ENCODE measurements at regions not wholly inside any gene's neighbourhood (a gene's known extent, or its start where the extent isn't known, plus 50 kb on each side); places are given as distances from the start of the nearest gene placed in this dataset.

DNA sequence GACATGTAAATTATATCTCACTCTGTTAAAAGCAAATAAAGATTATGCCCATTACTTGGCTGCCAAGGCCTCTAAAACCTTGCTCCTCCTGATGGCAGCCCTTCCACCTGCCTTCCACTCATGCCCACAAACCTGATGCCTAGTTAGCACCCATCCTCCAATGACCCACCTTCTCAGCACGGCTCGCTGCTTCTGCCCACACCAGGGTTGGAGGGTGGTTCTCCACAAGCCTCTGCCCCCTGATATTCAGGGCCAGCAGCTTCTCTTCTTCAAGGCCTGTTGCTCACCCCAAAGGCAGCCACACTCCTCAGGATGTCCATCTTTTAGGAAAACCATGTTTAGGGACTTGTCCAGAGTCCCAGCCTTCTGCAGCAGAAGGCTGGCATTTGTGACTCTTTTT, 263.4 kb upstream of the TLE3 start:
- DNase-seq (ENCODE audit: low read depth, low spot score) = no peak
- TF ChIP-seq YBX1 (IDR thresholded peaks at IDR 0.05) (no peak), KAT2A (conservative IDR thresholded peaks at IDR 0.05; ENCODE audit: control insufficient read depth, low read depth, low read length) (no peak), MAX (IDR thresholded peaks at IDR 0.05; ENCODE audit: low read depth, low read length) (no peak), ESRRA (IDR thresholded peaks at IDR 0.05; ENCODE audit: low read length) (no peak)
- TF ChIP-seq, protein P1, sequence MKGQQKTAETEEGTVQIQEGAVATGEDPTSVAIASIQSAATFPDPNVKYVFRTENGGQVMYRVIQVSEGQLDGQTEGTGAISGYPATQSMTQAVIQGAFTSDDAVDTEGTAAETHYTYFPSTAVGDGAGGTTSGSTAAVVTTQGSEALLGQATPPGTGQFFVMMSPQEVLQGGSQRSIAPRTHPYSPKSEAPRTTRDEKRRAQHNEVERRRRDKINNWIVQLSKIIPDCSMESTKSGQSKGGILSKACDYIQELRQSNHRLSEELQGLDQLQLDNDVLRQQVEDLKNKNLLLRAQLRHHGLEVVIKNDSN (IDR thresholded peaks at IDR 0.05; ENCODE audit: borderline replicate concordance, extremely low read length, insufficient read depth, low read depth, low read length) = no peak
- TF ChIP-seq, protein P2, sequence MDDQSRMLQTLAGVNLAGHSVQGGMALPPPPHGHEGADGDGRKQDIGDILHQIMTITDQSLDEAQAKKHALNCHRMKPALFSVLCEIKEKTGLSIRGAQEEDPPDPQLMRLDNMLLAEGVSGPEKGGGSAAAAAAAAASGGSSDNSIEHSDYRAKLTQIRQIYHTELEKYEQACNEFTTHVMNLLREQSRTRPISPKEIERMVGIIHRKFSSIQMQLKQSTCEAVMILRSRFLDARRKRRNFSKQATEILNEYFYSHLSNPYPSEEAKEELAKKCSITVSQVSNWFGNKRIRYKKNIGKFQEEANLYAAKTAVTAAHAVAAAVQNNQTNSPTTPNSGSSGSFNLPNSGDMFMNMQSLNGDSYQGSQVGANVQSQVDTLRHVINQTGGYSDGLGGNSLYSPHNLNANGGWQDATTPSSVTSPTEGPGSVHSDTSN (IDR thresholded peaks at IDR 0.05; ENCODE audit: insufficient replicate concordance, low read depth, low read length) = no peak
- no peak overlapping the region for H3K9ac ChIP-seq (ENCODE audit: control insufficient read depth, insufficient read depth, low read length)
- no peaks in the 10 kb centered on the region for H4K20me1 ChIP-seq (ENCODE audit: control insufficient read depth, insufficient read depth)
- no peak for ATAC-seq
- no peaks in the 10 kb centered on the region for H3K4me1 ChIP-seq (ENCODE audit: control insufficient read depth, insufficient read depth, low read length)
- H3K27me3 ChIP-seq (replicated peaks in 1 of 2; ENCODE audit: control insufficient read depth in 2 of 2, insufficient read depth in 2 of 2, low read length in 1 of 2) = no peaks in the 10 kb centered on the region; a peak in 2 of 4 replicates
- no peak overlapping the region for H3K4me2 ChIP-seq (ENCODE audit: control insufficient read depth, insufficient read depth)
- in situ Hi-C loops (cut with MboI) = no loop called here
- CTCF ChIA-PET = no interaction called here
- POLR2A ChIA-PET = no interaction called here
- H3K36me3 ChIP-seq (ENCODE audit: control insufficient read depth in 2 of 2, insufficient read depth in 2 of 2, low read length in 1 of 2) = no peaks in the 10 kb centered on the region
- SMC1A ChIA-PET (ENCODE audit: uncharacterized antibody, unreplicated experiment) = no interaction called here
- H3K9me3 ChIP-seq (replicated peaks; ENCODE audit: control insufficient read depth, insufficient read depth, low read length) = no peaks in the 10 kb centered on the region
- RAD21 ChIA-PET (ENCODE audit: unreplicated experiment) = no interaction called here
- H2AFZ ChIP-seq (ENCODE audit: control insufficient read depth, low read depth, low read length) = no peak overlapping the region
- BruUV-seq (replicated peaks) = no TSS peak
- no peak for FAIRE-seq
- no peak overlapping the region for H3K27ac ChIP-seq (ENCODE audit: control insufficient read depth, insufficient read depth)
- H3K4me3 ChIP-seq = no peak overlapping the region
- 3% methylated on average over 2 of the region's 2 CpGs for WGBS (ENCODE audit: insufficient coverage, insufficient replicate concordance, low lambda C conversion rate, missing lambda C conversion rate)
- no peaks in the 10 kb centered on the region for H3K79me2 ChIP-seq (ENCODE audit: control insufficient read depth, insufficient read depth, low read length)
- intact Hi-C loops (cut with micrococcal nuclease; ENCODE audit: unreplicated experiment) = no loop called here
